ENCODE measurements at regions not wholly inside any gene's neighbourhood (a gene's known extent, or its start where the extent isn't known, plus 50 kb on each side); places are given as distances from the start of the nearest gene placed in this dataset.

DNA sequence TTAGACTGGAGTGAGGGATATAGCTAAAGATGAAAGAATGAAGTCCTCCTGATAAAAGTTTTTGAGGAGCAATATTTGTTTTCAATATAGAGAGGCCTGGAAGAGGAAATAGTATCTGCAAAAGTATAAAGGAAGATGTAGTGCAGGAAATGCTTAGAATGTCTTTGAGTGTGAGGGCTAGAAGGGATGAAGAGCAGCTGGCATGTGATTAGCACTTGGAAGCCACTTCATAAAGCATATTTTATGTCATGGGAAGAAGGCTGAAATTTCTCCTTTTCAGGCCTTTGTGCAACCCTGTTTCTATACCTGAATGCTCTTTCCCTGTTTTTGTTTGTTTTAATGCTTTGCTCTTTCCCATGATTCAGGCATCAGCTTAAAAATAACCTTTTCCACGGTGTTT is 323.3 kb upstream of the DEPDC1 start:
- ChIA-PET POLR2A (no interaction called here), CTCF (no interaction called here)
- DNase-seq (ENCODE audit: low read depth, low spot score) = no peak
- TF ChIP-seq, protein P1, sequence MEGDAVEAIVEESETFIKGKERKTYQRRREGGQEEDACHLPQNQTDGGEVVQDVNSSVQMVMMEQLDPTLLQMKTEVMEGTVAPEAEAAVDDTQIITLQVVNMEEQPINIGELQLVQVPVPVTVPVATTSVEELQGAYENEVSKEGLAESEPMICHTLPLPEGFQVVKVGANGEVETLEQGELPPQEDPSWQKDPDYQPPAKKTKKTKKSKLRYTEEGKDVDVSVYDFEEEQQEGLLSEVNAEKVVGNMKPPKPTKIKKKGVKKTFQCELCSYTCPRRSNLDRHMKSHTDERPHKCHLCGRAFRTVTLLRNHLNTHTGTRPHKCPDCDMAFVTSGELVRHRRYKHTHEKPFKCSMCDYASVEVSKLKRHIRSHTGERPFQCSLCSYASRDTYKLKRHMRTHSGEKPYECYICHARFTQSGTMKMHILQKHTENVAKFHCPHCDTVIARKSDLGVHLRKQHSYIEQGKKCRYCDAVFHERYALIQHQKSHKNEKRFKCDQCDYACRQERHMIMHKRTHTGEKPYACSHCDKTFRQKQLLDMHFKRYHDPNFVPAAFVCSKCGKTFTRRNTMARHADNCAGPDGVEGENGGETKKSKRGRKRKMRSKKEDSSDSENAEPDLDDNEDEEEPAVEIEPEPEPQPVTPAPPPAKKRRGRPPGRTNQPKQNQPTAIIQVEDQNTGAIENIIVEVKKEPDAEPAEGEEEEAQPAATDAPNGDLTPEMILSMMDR (IDR thresholded peaks at IDR 0.05; ENCODE audit: insufficient read depth, low read length, missing control alignments) = no peak
- no peak overlapping the region for H3K4me3 ChIP-seq (ENCODE audit: low read depth, low read length)

DNA sequence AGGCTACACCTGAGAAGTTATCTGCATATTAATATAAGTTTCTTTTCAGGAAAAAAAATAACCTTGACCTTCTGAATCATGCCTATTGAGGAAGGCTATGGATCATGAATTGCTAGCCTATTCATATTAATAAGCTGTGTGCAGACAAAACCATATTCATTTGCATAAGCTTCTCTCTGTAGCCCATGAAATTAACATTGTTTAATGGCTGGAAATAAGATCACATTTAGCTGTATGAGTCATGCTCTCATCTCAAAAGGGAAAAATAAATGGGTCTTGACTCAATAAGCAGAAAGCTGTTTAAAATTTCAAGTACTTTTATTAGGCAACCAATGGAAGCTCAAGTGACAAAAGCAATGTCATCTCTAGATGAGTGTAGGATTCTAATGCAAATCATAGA is 330.0 kb upstream of the DEPDC1 start:
- ChIA-PET CTCF (no interaction called here), POLR2A (no interaction called here)
- no peak for DNase-seq (ENCODE audit: low read depth, low spot score)
- no peak overlapping the region for H3K4me3 ChIP-seq (ENCODE audit: low read depth, low read length)
- TF ChIP-seq, protein P1 (IDR thresholded peaks at IDR 0.05; ENCODE audit: insufficient read depth, low read length, missing control alignments) = no peak

DNA sequence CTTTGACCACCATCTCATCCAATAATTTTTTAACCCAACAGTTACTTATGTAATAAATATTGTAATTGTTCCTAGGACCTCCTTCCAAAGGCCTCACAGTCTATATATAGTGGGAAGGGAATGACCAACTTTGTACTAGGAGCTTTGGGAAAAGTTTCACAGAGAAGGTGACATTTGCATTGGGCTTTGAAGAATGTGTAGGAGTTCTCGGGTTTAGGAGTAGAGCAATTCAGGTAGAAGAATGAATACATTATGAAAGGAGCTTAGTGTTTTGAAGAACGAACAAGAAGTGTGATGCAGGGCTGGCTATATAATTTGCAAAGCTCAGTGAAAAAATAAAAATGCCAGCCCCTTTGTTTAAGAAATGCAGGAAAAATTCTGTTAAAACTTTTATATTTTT is 330.4 kb upstream of the DEPDC1 start:
- CTCF ChIA-PET = no interaction called here
- H3K4me3 ChIP-seq (ENCODE audit: low read depth, low read length) = no peak overlapping the region
- TF ChIP-seq, protein P1 (IDR thresholded peaks at IDR 0.05; ENCODE audit: insufficient read depth, low read length, missing control alignments) = no peak
- POLR2A ChIA-PET = no interaction called here
- DNase-seq (ENCODE audit: low read depth, low spot score) = no peak

- CTCF ChIA-PET = no interaction called here
- POLR2A ChIA-PET = no interaction called here
- TF ChIP-seq, protein P1 (IDR thresholded peaks at IDR 0.05; ENCODE audit: insufficient read depth, low read length, missing control alignments) = no peak
- H3K4me3 ChIP-seq (ENCODE audit: low read depth, low read length) = no peak overlapping the region
- DNase-seq (ENCODE audit: low read depth, low spot score) = no peak
Observed at GRCh38 chr1:68828013-68828412, 331.1 kb upstream of the DEPDC1 start.

DNA sequence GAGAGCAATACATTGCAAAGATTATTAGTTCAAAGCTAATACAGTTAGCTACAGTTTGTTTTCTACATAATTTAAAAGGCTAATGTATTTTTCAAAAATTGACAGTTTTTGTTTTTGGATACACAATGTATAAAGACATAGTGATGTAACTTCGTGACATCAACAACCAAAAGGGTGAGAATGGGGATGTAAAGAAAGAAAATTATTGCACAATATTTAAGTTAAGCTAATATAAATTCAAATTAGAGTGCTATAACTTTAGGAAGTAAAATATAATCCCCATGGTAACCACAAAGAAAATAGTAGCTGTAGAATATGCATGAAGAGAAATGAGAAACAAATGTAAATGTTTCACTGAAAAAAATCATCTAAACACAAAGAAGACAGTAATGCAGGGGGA is 334.4 kb upstream of the DEPDC1 start:
- CTCF ChIA-PET = no interaction called here
- DNase-seq (ENCODE audit: low read depth, low spot score) = no peak
- POLR2A ChIA-PET = no interaction called here
- H3K4me3 ChIP-seq (ENCODE audit: low read depth, low read length) = no peak overlapping the region
- TF ChIP-seq, protein P1 (IDR thresholded peaks at IDR 0.05; ENCODE audit: insufficient read depth, low read length, missing control alignments) = no peak

GRCh38 chr1:68848017-68848416 is 351.1 kb upstream of the DEPDC1 start:
- POLR2A ChIA-PET = no interaction called here

More at GRCh38 chr1:68848017-68848416, 351.1 kb upstream of the DEPDC1 start:
- CTCF ChIA-PET = no interaction called here
- no peak overlapping the region for H3K4me3 ChIP-seq (ENCODE audit: low read depth, low read length)
- TF ChIP-seq, protein P1 (IDR thresholded peaks at IDR 0.05; ENCODE audit: insufficient read depth, low read length, missing control alignments) = no peak
- DNase-seq (ENCODE audit: low read depth, low spot score) = no peak
